ENCODE measurements at regions not wholly inside any gene's neighbourhood (a gene's known extent, or its start where the extent isn't known, plus 50 kb on each side); places are given as distances from the start of the nearest gene placed in this dataset.
"Not testable (repeated sequence)": the region's sequence is repeated elsewhere in the genome, so short reads cannot be mapped to it uniquely, and the experiment has no call there.

DNA sequence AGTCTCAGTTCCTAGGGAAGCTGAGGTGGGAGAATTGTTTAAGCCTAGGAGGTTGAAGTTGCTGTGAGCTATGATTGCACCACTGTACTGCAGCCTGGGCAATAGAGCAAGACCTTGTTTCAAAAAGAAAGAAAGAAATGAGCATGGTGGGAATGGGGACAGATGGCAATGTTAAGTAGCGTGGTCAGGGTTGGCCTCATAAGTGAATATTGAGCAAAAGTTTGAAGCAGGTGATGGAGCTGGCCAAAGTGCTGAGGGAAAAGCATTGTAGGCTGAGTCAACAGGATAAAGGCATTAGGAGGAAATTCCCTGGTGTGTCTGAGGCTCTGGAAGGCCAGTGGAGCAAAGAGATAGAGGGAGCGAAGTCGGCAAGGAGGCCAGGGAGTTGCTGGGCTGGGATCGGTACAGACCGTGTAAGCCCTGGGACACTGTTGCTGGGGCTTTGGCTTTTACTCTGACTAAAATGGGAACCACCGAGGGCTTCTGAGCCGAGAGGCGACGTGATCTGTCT is 151.0 kb downstream of the RALA start:
- TF ChIP-seq, protein P1, sequence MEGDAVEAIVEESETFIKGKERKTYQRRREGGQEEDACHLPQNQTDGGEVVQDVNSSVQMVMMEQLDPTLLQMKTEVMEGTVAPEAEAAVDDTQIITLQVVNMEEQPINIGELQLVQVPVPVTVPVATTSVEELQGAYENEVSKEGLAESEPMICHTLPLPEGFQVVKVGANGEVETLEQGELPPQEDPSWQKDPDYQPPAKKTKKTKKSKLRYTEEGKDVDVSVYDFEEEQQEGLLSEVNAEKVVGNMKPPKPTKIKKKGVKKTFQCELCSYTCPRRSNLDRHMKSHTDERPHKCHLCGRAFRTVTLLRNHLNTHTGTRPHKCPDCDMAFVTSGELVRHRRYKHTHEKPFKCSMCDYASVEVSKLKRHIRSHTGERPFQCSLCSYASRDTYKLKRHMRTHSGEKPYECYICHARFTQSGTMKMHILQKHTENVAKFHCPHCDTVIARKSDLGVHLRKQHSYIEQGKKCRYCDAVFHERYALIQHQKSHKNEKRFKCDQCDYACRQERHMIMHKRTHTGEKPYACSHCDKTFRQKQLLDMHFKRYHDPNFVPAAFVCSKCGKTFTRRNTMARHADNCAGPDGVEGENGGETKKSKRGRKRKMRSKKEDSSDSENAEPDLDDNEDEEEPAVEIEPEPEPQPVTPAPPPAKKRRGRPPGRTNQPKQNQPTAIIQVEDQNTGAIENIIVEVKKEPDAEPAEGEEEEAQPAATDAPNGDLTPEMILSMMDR (IDR thresholded peaks at IDR 0.05; ENCODE audit: low read depth, low read length, poor library complexity, severe bottlenecking), result not testable (repeated sequence)
- TF ChIP-seq EZH2phosphoT487 (IDR thresholded peaks at IDR 0.05; ENCODE audit: borderline replicate concordance, low read length), result not testable (repeated sequence)
